Type B pancreatic cell (in vitro differentiated cells): ENCODE measurements at regions not wholly inside any gene's neighbourhood (a gene's known extent, or its start where the extent isn't known, plus 50 kb on each side); places are given as distances from the start of the nearest gene placed in this dataset.

Experiments used
- DNase-seq: peaks from one replicate; pipeline ENCODE4 v3.0.0; 2021; ENCODE audit warnings: mixed read lengths; ENCODE audit not compliant: unreplicated experiment; ENCODE audit errors: extremely low spot score
- H3K27ac Mint-ChIP-seq: 2 replicates; pipeline ENCODE4 v1.8.0; 2021; ENCODE audit warnings: mild to moderate bottlenecking, mixed read lengths
- H3K27me3 Mint-ChIP-seq: 2 replicates; pipeline ENCODE4 v1.8.0; 2021; ENCODE audit warnings: mixed read lengths
- H3K36me3 Mint-ChIP-seq: 2 replicates; pipeline ENCODE4 v1.8.0; 2021; ENCODE audit warnings: mixed read lengths
- H3K4me1 Mint-ChIP-seq: one replicate; pipeline ENCODE4 v1.8.0; 2021; ENCODE audit warnings: mixed read lengths; ENCODE audit not compliant: unreplicated experiment
- H3K4me3 Mint-ChIP-seq: 2 replicates; pipeline ENCODE4 v1.8.0; 2021; ENCODE audit warnings: mild to moderate bottlenecking, mixed read lengths
- H3K9me3 Mint-ChIP-seq: 2 replicates; pipeline ENCODE4 v1.8.0; 2021; ENCODE audit warnings: mixed read lengths
- CTCF ChIP-seq: fragments of 200-600 bp; sonication (generic); conservative IDR thresholded peaks from 2 replicates; pipeline ENCODE4 v1.5.0; 2021; ENCODE audit warnings: antibody characterized with exemption, mild to moderate bottlenecking

GRCh38 chr10:3647074-3647473 is 137.9 kb downstream of the KLF6 start:
- Mint-ChIP-seq H3K27me3 (peaks cover 2% of the 10 kb centered on the region), H3K27ac (no peak overlapping the region), H3K9me3 (peaks cover 6% of the 10 kb centered on the region), H3K4me3 (no peak overlapping the region), H3K4me1 (no peaks in the 10 kb centered on the region), H3K36me3 (no peaks in the 10 kb centered on the region)
- DNase-seq: no peak
- no peak for TF ChIP-seq CTCF

DNA sequence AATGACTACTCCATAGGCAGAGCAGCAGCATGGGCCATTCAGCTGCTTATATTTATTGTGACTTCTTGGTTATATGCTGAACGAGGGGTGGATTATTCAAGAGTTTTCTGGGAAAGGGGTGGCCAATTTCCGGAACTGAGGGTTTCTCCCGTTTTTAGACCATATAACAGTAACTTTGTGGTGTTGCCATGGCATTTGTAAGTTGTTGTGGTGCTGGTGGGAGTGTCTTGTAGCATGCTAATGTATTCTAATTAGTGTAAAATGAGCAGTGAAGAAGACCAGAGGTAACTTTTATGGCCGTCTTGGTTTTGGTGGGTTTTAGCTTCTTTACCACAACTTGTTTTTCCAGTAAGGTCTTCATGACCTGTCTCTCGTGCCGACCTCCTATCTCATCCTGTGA is 139.6 kb downstream of the KLF6 start:
- DNase-seq: no peak
- Mint-ChIP-seq H3K27me3 (peaks cover 3% of the 10 kb centered on the region), H3K4me3 (no peak overlapping the region), H3K9me3 (peaks cover 8% of the 10 kb centered on the region), H3K4me1 (no peaks in the 10 kb centered on the region), H3K36me3 (no peaks in the 10 kb centered on the region), H3K27ac (no peak overlapping the region)
- no peak for TF ChIP-seq CTCF

GRCh38 chr10:3640816-3641215 is 144.2 kb downstream of the KLF6 start:
- peaks cover 1% of the 10 kb centered on the region for H3K4me1 Mint-ChIP-seq
- DNase-seq: no peak
- H3K36me3 Mint-ChIP-seq: no peaks in the 10 kb centered on the region
- TF ChIP-seq CTCF: no peak
- H3K4me3 Mint-ChIP-seq: no peak overlapping the region
- peaks cover 3% of the 10 kb centered on the region for H3K27me3 Mint-ChIP-seq
- H3K9me3 Mint-ChIP-seq: peaks cover 8% of the 10 kb centered on the region
- H3K27ac Mint-ChIP-seq: no peak overlapping the region

- Mint-ChIP-seq H3K4me3 (no peak overlapping the region), H3K4me1 (peaks cover 3% of the 10 kb centered on the region), H3K9me3 (peaks cover 8% of the 10 kb centered on the region), H3K27me3 (peaks cover 3% of the 10 kb centered on the region), H3K36me3 (no peaks in the 10 kb centered on the region), H3K27ac (no peak overlapping the region)
- DNase-seq: no peak
- no peak for TF ChIP-seq CTCF
Measured at GRCh38 chr10:3639546-3639945, 145.5 kb downstream of the KLF6 start.

DNA sequence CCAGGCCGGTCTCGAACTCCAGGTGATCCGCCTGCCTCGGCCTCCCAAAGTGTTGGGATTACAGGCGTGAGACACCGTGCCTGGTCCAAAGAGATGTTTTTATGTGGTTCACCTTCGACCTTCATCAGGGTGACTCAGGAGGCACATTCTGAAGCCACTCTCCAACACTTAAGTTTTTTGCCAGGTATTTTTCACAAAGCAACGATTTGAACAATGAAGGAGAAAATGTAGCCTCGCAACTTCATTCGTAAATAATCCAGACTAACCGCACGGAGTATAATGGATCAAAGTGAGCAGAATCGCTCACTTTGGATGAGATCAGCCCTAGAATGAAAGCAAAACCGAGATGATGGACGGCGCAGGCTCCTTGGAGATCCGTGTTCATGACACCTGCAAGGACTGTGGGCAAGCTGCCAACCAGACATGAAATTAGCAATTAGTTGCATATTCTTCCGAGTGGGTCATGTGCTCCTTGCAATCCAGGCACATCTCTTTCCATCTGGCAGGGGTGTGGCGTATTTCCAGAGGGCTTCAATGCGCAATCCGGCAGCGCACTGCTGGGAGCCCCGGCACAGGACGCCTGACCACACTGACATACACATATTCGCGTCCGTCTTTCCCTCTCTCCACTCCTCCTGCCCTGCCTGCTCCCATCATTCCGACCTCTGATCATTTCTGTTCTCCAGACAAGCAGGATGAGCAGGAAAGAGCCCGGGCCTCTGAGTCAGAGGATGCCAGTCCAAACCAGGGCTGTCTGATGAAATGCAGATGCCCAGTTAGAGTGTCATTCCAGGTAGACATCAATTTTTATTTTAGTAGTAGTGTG is 148.4 kb downstream of the KLF6 start:
- Mint-ChIP-seq H3K27me3 (no peaks in the 10 kb centered on the region), H3K36me3 (no peaks in the 10 kb centered on the region)
- DNase-seq: no peak

More for the DNA sequence above, 148.4 kb downstream of the KLF6 start:
- peak overlapping the region; percentile 57 for H3K27ac Mint-ChIP-seq
- no peaks in the 10 kb centered on the region for H3K9me3 Mint-ChIP-seq
- peaks cover 3% of the 10 kb centered on the region for H3K4me1 Mint-ChIP-seq
- H3K4me3 Mint-ChIP-seq: no peak overlapping the region
- no peak for TF ChIP-seq CTCF
